MM.1S (cell line): ENCODE measurements at regions not wholly inside any gene's neighbourhood (a gene's known extent, or its start where the extent isn't known, plus 50 kb on each side); places are given as distances from the start of the nearest gene placed in this dataset.

Experiments
- DNase-seq: peaks from one replicate; pipeline ENCODE4 v3.0.0-alpha.2; 2015
- H2AFZ ChIP-seq: fragments of 300-600 bp; sonication (generic); 2 replicates; pipeline ENCODE4 v1.6.0; 2016; ENCODE audit warnings: antibody characterized with exemption, low read length
- H3F3A ChIP-seq: fragments of 300-600 bp; sonication (generic); 2 replicates; pipeline ENCODE4 v1.6.1; 2016; ENCODE audit warnings: mild to moderate bottlenecking, antibody characterized with exemption, low read length, moderate library complexity, mixed read lengths; ENCODE audit not compliant: insufficient read depth
- H3K27ac ChIP-seq: fragments of 300-600 bp; sonication (generic); 2 replicates; pipeline ENCODE4 v1.5.1; 2016; ENCODE audit warnings: mild to moderate bottlenecking, low read length
- H3K27me3 ChIP-seq: fragments of 300-600 bp; sonication (generic); replicated peaks from 2 replicates; pipeline ENCODE4 v1.6.0; 2016; ENCODE audit warnings: low read length; ENCODE audit not compliant: insufficient read depth
- H3K36me3 ChIP-seq: fragments of 300-600 bp; sonication (generic); replicated peaks from 2 replicates; pipeline ENCODE4 v1.6.1; 2016; ENCODE audit warnings: mild to moderate bottlenecking, low read length, mixed read lengths; ENCODE audit not compliant: insufficient read depth
- H3K4me1 ChIP-seq: fragments of 300-600 bp; sonication (generic); 2 replicates; pipeline ENCODE4 v1.6.1; 2016; ENCODE audit warnings: low read length, mixed read lengths
- H3K4me2 ChIP-seq: fragments of 300-600 bp; sonication (generic); 2 replicates; pipeline ENCODE4 v1.6.0; 2016; ENCODE audit warnings: low read depth, low read length
- H3K4me3 ChIP-seq: fragments of 300-600 bp; sonication (generic); 2 replicates; pipeline ENCODE4 v1.5.1; 2016; ENCODE audit warnings: low read length, mixed read lengths
- H3K79me2 ChIP-seq: fragments of 300-600 bp; sonication (generic); 2 replicates; pipeline ENCODE4 v1.6.1; 2016; ENCODE audit warnings: mixed run types, low read length, mixed read lengths
- H3K9ac ChIP-seq: fragments of 300-600 bp; sonication (generic); 2 replicates; pipeline ENCODE4 v1.6.1; 2016; ENCODE audit warnings: low read length, mixed read lengths
- H3K9me2 ChIP-seq: fragments of 300-600 bp; sonication (generic); replicated peaks from 2 replicates; pipeline ENCODE4 v1.6.1; 2016; ENCODE audit warnings: mild to moderate bottlenecking, low read length, mixed read lengths; ENCODE audit not compliant: insufficient read depth
- H3K9me3 ChIP-seq: fragments of 300-600 bp; sonication (generic); replicated peaks from 2 replicates; pipeline ENCODE4 v1.6.1; 2016; ENCODE audit warnings: mild to moderate bottlenecking, low read length, mixed read lengths; ENCODE audit not compliant: insufficient read depth
- H4K20me1 ChIP-seq: fragments of 300-600 bp; sonication (generic); 2 replicates; pipeline ENCODE4 v1.6.1; 2016; ENCODE audit warnings: mild to moderate bottlenecking, low read length, moderate library complexity, mixed read lengths; ENCODE audit not compliant: insufficient read depth
- CTCF ChIP-seq: fragments of 300-600 bp; sonication (generic); IDR thresholded peaks from 2 replicates; pipeline ENCODE4 v1.5.1; 2016; ENCODE audit warnings: antibody characterized with exemption, low read length, mixed read lengths
- EZH2 ChIP-seq: fragments of 300-600 bp; sonication (generic); optimal IDR thresholded peaks from 2 replicates; pipeline ENCODE3; 2017; ENCODE audit warnings: low read depth, mild to moderate bottlenecking, antibody characterized with exemption, low read length, mixed read lengths
- EZH2phosphoT487 ChIP-seq: fragments of 300-600 bp; sonication (generic); IDR thresholded peaks from 2 replicates; pipeline ENCODE4 v1.6.1; 2018; ENCODE audit warnings: antibody characterized with exemption, low read length

- no peaks in the 10 kb centered on the region for H3K9me2 ChIP-seq
- no peak overlapping the region for H3K9ac ChIP-seq
- H3K9me3 ChIP-seq = no peaks in the 10 kb centered on the region
- no peaks in the 10 kb centered on the region for H3K79me2 ChIP-seq
- H3K27ac ChIP-seq = no peak overlapping the region
- no peak overlapping the region for H2AFZ ChIP-seq
- H3K4me2 ChIP-seq = no peak overlapping the region
- H3K27me3 ChIP-seq = no peaks in the 10 kb centered on the region
- H4K20me1 ChIP-seq = no peaks in the 10 kb centered on the region
- no peaks in the 10 kb centered on the region for H3K36me3 ChIP-seq
- peaks cover 4% of the 10 kb centered on the region; the same call in 1 of the 2 replicates for H3F3A ChIP-seq
- no peak for DNase-seq
- no peak for TF ChIP-seq EZH2phosphoT487
- no peak for TF ChIP-seq CTCF
- TF ChIP-seq EZH2 = no peak
- no peak overlapping the region for H3K4me3 ChIP-seq
- H3K4me1 ChIP-seq = peaks cover 14% of the 10 kb centered on the region
Measured at GRCh38 chrX:73268463-73268862, 53.8 kb upstream of the NAP1L2 start.

GRCh38 chrX:73267979-73268378 lies 53.3 kb upstream of the NAP1L2 start:
- H3K9ac ChIP-seq = no peak overlapping the region
- H3K9me3 ChIP-seq = no peaks in the 10 kb centered on the region
- H3F3A ChIP-seq = peaks cover 4% of the 10 kb centered on the region; the same call in 1 of the 2 replicates
- H3K9me2 ChIP-seq = no peaks in the 10 kb centered on the region
- no peak for DNase-seq
- H3K27ac ChIP-seq = no peak overlapping the region
- no peak overlapping the region for H2AFZ ChIP-seq
- no peaks in the 10 kb centered on the region for H3K27me3 ChIP-seq
- H3K4me2 ChIP-seq = no peak overlapping the region
- TF ChIP-seq CTCF (no peak), EZH2phosphoT487 (no peak), EZH2 (no peak)
- no peaks in the 10 kb centered on the region for H4K20me1 ChIP-seq
- no peaks in the 10 kb centered on the region for H3K79me2 ChIP-seq
- peaks cover 14% of the 10 kb centered on the region for H3K4me1 ChIP-seq
- H3K36me3 ChIP-seq = no peaks in the 10 kb centered on the region
- H3K4me3 ChIP-seq = no peak overlapping the region

GRCh38 chrX:73267206-73267605 lies 52.6 kb upstream of the NAP1L2 start:
- Histone ChIP-seq H3K27me3 (no peaks in the 10 kb centered on the region), H3K4me2 (peak overlapping the region; percentile 29; the same call in 1 of the 2 replicates)

More at GRCh38 chrX:73267206-73267605, 52.6 kb upstream of the NAP1L2 start:
- Histone ChIP-seq H3K4me3 (no peak overlapping the region), H3K36me3 (no peaks in the 10 kb centered on the region), H3K4me1 (peaks cover 14% of the 10 kb centered on the region), H3K9me2 (no peaks in the 10 kb centered on the region), H3K9ac (no peak overlapping the region), H2AFZ (no peak overlapping the region), H3K9me3 (no peaks in the 10 kb centered on the region), H3F3A (peaks cover 4% of the 10 kb centered on the region; the same call in 1 of the 2 replicates), H3K27ac (peak overlapping the region; percentile 8; the same call in 1 of the 2 replicates), H4K20me1 (no peaks in the 10 kb centered on the region), H3K79me2 (no peaks in the 10 kb centered on the region)
- TF ChIP-seq EZH2 (no peak), EZH2phosphoT487 (no peak), CTCF (no peak)
- DNase-seq = peak; percentile 30
